ENCODE measurements at regions not wholly inside any gene's neighbourhood (a gene's known extent, or its start where the extent isn't known, plus 50 kb on each side); places are given as distances from the start of the nearest gene placed in this dataset.

- TF ChIP-seq POLR2A (IDR thresholded peaks at IDR 0.05) (no peak), CTCF (IDR thresholded peaks at IDR 0.05) (no peak)
Measured at GRCh38 chr13:105307776-105308175, 1227.7 kb downstream of the EFNB2 start.

All from lower leg skin (tissue), 3 donors.